ENCODE measurements at regions not wholly inside any gene's neighbourhood (a gene's known extent, or its start where the extent isn't known, plus 50 kb on each side); places are given as distances from the start of the nearest gene placed in this dataset.

- no peak for DNase-seq (ENCODE audit: low read depth)
- no peak overlapping the region for H3K4me3 ChIP-seq (ENCODE audit: low read depth, low read length)
- TF ChIP-seq CTCF (IDR thresholded peaks at IDR 0.05; ENCODE audit: control insufficient read depth, extremely low read depth, insufficient read depth): no peak
These were observed 222.7 kb upstream of the NOX3 start for GRCh38 chr6:155678361-155678760.

GRCh38 chr6:155676346-155676745 lies 220.7 kb upstream of the NOX3 start:
- TF ChIP-seq CTCF (IDR thresholded peaks at IDR 0.05; ENCODE audit: control insufficient read depth, extremely low read depth, insufficient read depth): no peak
- no peak for DNase-seq (ENCODE audit: low read depth)
- no peak overlapping the region for H3K4me3 ChIP-seq (ENCODE audit: low read depth, low read length)

- no peak overlapping the region for H3K4me3 ChIP-seq (ENCODE audit: low read depth, low read length)
- DNase-seq (ENCODE audit: low read depth): no peak
- no peak for TF ChIP-seq CTCF (IDR thresholded peaks at IDR 0.05; ENCODE audit: control insufficient read depth, extremely low read depth, insufficient read depth)
These were observed 215.0 kb upstream of the NOX3 start for GRCh38 chr6:155670655-155671054.

GRCh38 chr6:155660251-155660977 lies 204.8 kb upstream of the NOX3 start:
- no peak overlapping the region for H3K4me3 ChIP-seq (ENCODE audit: low read depth, low read length)
- TF ChIP-seq CTCF (IDR thresholded peaks at IDR 0.05; ENCODE audit: control insufficient read depth, extremely low read depth, insufficient read depth): no peak
- no peak for DNase-seq (ENCODE audit: low read depth)

GRCh38 chr6:155656024-155656423 lies 200.4 kb upstream of the NOX3 start:
- DNase-seq (ENCODE audit: low read depth): no peak
- TF ChIP-seq CTCF (IDR thresholded peaks at IDR 0.05; ENCODE audit: control insufficient read depth, extremely low read depth, insufficient read depth): no peak
- H3K4me3 ChIP-seq (ENCODE audit: low read depth, low read length): no peak overlapping the region

- H3K4me3 ChIP-seq (ENCODE audit: low read depth, low read length): no peak overlapping the region
- no peak for DNase-seq (ENCODE audit: low read depth)
- no peak for TF ChIP-seq CTCF (IDR thresholded peaks at IDR 0.05; ENCODE audit: control insufficient read depth, extremely low read depth, insufficient read depth)
These were observed 198.8 kb upstream of the NOX3 start for GRCh38 chr6:155654474-155654873.

- TF ChIP-seq CTCF (IDR thresholded peaks at IDR 0.05; ENCODE audit: control insufficient read depth, extremely low read depth, insufficient read depth): no peak
- DNase-seq (ENCODE audit: low read depth): no peak
- H3K4me3 ChIP-seq (ENCODE audit: low read depth, low read length): no peak overlapping the region
These were observed 192.7 kb upstream of the NOX3 start for GRCh38 chr6:155648301-155648700.

Measured in LNCaP clone FGC (cell line).